Liver (tissue), 3 donors: ENCODE measurements at regions not wholly inside any gene's neighbourhood (a gene's known extent, or its start where the extent isn't known, plus 50 kb on each side); places are given as distances from the start of the nearest gene placed in this dataset.

Source experiments
- EGR1 ChIP-seq, 2 donors: IDR thresholded peaks; 2 replicates each; pipeline ENCODE4 v1.6.1; 2016 to 2018; ENCODE audit warnings: antibody characterized with exemption in 2 of 2, low read depth in 2 of 2
- FOXA1 ChIP-seq: IDR thresholded peaks from 2 replicates; pipeline ENCODE4 v1.6.1; 2016; ENCODE audit warnings: antibody characterized with exemption
- RXRA ChIP-seq, 2 donors: IDR thresholded peaks; 2 replicates each; pipeline ENCODE4 v1.6.1; 2017 to 2018; ENCODE audit warnings: antibody characterized with exemption in 2 of 2, mild to moderate bottlenecking in 1 of 2
- YY1 ChIP-seq: IDR thresholded peaks from 2 replicates; pipeline ENCODE4 v1.6.1; 2016; ENCODE audit warnings: antibody characterized with exemption, mild to moderate bottlenecking
- TF ChIP-seq, protein P1 (sequence below): IDR thresholded peaks from 2 replicates; pipeline ENCODE4 v1.6.1; 2016; ENCODE audit warnings: antibody characterized with exemption, mild to moderate bottlenecking
- TF ChIP-seq, protein P2 (sequence below): fragments of 150-350 bp; IDR thresholded peaks from 2 replicates; pipeline ENCODE4 v1.5.1; 2017; ENCODE audit warnings: improper control_type of control experiment, low read depth, low read length; ENCODE audit not compliant: missing input control
- donor health status: healthy.
- donor health status: healthy.

DNA sequence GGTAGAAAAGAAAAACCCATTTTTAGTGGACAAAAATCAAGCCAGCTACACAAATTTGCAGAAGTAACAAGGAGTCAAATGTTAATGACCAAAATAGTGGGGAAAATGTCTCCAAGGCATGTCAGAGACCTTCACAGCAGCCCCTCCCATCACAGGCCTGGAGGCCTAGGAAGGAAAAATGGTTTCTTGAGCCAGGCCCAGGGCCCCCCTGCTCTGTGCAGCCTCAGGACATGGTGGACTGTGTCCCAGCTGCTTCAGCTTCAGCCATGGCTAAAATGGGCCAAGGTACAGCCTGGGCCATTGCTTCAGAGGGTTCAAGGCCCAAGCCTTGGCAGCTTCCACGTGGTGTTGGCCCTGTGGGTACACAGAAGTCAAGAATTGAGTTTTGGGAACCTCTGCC, 82.5 kb upstream of the CLVS2 start:
- TF ChIP-seq FOXA1 (no peak), RXRA (IDR thresholded peaks at IDR 0.05) (no peak), EGR1 (IDR thresholded peaks at IDR 0.05; ENCODE audit: low read depth in 2 of 2) (no peak), YY1 (no peak)
- TF ChIP-seq, protein P1, sequence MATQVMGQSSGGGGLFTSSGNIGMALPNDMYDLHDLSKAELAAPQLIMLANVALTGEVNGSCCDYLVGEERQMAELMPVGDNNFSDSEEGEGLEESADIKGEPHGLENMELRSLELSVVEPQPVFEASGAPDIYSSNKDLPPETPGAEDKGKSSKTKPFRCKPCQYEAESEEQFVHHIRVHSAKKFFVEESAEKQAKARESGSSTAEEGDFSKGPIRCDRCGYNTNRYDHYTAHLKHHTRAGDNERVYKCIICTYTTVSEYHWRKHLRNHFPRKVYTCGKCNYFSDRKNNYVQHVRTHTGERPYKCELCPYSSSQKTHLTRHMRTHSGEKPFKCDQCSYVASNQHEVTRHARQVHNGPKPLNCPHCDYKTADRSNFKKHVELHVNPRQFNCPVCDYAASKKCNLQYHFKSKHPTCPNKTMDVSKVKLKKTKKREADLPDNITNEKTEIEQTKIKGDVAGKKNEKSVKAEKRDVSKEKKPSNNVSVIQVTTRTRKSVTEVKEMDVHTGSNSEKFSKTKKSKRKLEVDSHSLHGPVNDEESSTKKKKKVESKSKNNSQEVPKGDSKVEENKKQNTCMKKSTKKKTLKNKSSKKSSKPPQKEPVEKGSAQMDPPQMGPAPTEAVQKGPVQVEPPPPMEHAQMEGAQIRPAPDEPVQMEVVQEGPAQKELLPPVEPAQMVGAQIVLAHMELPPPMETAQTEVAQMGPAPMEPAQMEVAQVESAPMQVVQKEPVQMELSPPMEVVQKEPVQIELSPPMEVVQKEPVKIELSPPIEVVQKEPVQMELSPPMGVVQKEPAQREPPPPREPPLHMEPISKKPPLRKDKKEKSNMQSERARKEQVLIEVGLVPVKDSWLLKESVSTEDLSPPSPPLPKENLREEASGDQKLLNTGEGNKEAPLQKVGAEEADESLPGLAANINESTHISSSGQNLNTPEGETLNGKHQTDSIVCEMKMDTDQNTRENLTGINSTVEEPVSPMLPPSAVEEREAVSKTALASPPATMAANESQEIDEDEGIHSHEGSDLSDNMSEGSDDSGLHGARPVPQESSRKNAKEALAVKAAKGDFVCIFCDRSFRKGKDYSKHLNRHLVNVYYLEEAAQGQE = no peak
- TF ChIP-seq, protein P2, sequence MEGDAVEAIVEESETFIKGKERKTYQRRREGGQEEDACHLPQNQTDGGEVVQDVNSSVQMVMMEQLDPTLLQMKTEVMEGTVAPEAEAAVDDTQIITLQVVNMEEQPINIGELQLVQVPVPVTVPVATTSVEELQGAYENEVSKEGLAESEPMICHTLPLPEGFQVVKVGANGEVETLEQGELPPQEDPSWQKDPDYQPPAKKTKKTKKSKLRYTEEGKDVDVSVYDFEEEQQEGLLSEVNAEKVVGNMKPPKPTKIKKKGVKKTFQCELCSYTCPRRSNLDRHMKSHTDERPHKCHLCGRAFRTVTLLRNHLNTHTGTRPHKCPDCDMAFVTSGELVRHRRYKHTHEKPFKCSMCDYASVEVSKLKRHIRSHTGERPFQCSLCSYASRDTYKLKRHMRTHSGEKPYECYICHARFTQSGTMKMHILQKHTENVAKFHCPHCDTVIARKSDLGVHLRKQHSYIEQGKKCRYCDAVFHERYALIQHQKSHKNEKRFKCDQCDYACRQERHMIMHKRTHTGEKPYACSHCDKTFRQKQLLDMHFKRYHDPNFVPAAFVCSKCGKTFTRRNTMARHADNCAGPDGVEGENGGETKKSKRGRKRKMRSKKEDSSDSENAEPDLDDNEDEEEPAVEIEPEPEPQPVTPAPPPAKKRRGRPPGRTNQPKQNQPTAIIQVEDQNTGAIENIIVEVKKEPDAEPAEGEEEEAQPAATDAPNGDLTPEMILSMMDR = no peak
